ENCODE measurements at regions not wholly inside any gene's neighbourhood (a gene's known extent, or its start where the extent isn't known, plus 50 kb on each side); places are given as distances from the start of the nearest gene placed in this dataset.

DNA sequence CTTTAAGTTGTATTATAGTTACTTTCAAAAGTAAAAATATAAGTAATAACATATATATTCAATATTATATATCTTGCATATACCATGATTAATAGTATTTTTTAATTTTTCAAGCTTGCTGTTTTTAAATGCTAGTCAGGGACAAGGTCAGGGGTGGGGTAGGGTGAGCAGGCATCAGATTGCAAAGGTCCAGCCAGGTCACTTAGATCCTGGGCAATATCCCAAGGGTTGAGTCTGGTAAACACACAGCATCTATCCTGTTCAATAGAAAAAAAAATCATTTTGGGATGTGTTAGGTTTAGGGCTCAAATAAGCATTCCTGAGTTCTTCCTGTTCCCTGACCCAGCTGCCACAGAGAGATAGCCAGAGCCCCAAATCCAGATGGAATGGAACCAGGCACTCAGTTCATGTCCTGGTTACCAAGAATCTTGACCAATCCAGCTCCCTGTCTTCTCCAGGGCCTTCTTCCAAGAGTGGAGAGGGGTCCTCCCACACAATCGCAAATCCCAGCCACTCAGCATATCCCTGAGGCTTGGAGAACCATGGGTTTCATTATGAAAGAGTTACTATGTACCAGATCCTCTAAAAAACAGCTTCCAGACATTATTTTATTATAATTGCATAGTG lies 134.9 kb upstream of the TOP1 start:
- H3K27ac ChIP-seq (ENCODE audit: low read depth in 1 of 2, low read length in 2 of 2), result no peak overlapping the region
- TF ChIP-seq ZBTB33 (IDR thresholded peaks at IDR 0.05) (no peak), YY1 (IDR thresholded peaks at IDR 0.05) (no peak), RAD21 (IDR thresholded peaks at IDR 0.05) (peak in 1 of 2 donors; percentile 13), GABPA (IDR thresholded peaks at IDR 0.05 in 1 of 2, conservative IDR thresholded peaks at IDR 0.05 in 1 of 2) (no peak), HNF4G (IDR thresholded peaks at IDR 0.05) (no peak), ATF3 (IDR thresholded peaks at IDR 0.05) (no peak), FOXA2 (IDR thresholded peaks at IDR 0.05) (peak; percentile 15), CTCF (IDR thresholded peaks at IDR 0.05; ENCODE audit: low read depth, low read length, missing input control) (no peak), FOXA1 (IDR thresholded peaks at IDR 0.05) (no peak), NR2F2 (IDR thresholded peaks at IDR 0.05) (peak; percentile 91), RXRA (IDR thresholded peaks at IDR 0.05) (peak; percentile 88 to 97), EGR1 (IDR thresholded peaks at IDR 0.05; ENCODE audit: low read depth in 2 of 2) (no peak), HNF4A (conservative IDR thresholded peaks at IDR 0.05) (peak; percentile 75 to 83), MAX (IDR thresholded peaks at IDR 0.05) (no peak), TAF1 (conservative IDR thresholded peaks at IDR 0.05) (no peak), SP1 (IDR thresholded peaks at IDR 0.05) (peak; percentile 31), JUND (IDR thresholded peaks at IDR 0.05) (no peak)
- TF ChIP-seq, protein P1, sequence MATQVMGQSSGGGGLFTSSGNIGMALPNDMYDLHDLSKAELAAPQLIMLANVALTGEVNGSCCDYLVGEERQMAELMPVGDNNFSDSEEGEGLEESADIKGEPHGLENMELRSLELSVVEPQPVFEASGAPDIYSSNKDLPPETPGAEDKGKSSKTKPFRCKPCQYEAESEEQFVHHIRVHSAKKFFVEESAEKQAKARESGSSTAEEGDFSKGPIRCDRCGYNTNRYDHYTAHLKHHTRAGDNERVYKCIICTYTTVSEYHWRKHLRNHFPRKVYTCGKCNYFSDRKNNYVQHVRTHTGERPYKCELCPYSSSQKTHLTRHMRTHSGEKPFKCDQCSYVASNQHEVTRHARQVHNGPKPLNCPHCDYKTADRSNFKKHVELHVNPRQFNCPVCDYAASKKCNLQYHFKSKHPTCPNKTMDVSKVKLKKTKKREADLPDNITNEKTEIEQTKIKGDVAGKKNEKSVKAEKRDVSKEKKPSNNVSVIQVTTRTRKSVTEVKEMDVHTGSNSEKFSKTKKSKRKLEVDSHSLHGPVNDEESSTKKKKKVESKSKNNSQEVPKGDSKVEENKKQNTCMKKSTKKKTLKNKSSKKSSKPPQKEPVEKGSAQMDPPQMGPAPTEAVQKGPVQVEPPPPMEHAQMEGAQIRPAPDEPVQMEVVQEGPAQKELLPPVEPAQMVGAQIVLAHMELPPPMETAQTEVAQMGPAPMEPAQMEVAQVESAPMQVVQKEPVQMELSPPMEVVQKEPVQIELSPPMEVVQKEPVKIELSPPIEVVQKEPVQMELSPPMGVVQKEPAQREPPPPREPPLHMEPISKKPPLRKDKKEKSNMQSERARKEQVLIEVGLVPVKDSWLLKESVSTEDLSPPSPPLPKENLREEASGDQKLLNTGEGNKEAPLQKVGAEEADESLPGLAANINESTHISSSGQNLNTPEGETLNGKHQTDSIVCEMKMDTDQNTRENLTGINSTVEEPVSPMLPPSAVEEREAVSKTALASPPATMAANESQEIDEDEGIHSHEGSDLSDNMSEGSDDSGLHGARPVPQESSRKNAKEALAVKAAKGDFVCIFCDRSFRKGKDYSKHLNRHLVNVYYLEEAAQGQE (IDR thresholded peaks at IDR 0.05), result no peak
- H3K9me3 ChIP-seq (ENCODE audit: control insufficient read depth in 4 of 4, low read length in 3 of 4), result no peaks in the 10 kb centered on the region
- H3K4me3 ChIP-seq (ENCODE audit: low read depth in 1 of 3, low read length in 3 of 3), result no peak overlapping the region
- H3K36me3 ChIP-seq (ENCODE audit: control insufficient read depth in 4 of 4, insufficient read depth in 3 of 4, low read depth in 1 of 4, low read length in 3 of 4), result no peaks in the 10 kb centered on the region
- H3K27me3 ChIP-seq (ENCODE audit: control insufficient read depth in 4 of 4, insufficient read depth in 4 of 4, low read length in 3 of 4), result no peaks in the 10 kb centered on the region
- DNase-seq (ENCODE audit: low spot score), result no peak
- no peak overlapping the region for H3K9ac ChIP-seq (ENCODE audit: low read depth in 1 of 2, low read length in 2 of 2)
- peaks cover 0 to 11% (median 8%) of the 10 kb centered on the region in 4 donors for H3K4me1 ChIP-seq (ENCODE audit: control insufficient read depth in 4 of 4, insufficient read depth in 4 of 4, low read length in 3 of 4)
- WGBS, result 30% methylated on average over 1 of the region's 1 CpG
